Stomach (tissue), 4 donors: ENCODE measurements at regions not wholly inside any gene's neighbourhood (a gene's known extent, or its start where the extent isn't known, plus 50 kb on each side); places are given as distances from the start of the nearest gene placed in this dataset.

Experiments
- EP300 ChIP-seq: sonication (generic); formaldehyde crosslinking; IDR thresholded peaks from one replicate; pipeline ENCODE4 v1.6.1; 2017; ENCODE audit warnings: antibody characterized with exemption
- POLR2AphosphoS5 ChIP-seq, 3 donors: sonication (generic); formaldehyde crosslinking; IDR thresholded peaks; one replicate each; pipeline ENCODE4 v1.6.1; 2016; ENCODE audit warnings: antibody characterized with exemption in 3 of 3
- TF ChIP-seq, protein P1 (sequence below), 7 experiments: fragments of 450-650 bp in 4 of 7; fragments of 200-600 bp in 3 of 7; sonication (generic) in 3 of 7; IDR thresholded peaks; one replicate each; pipeline ENCODE4 v1.5.1; 2016 to 2019; ENCODE audit warnings: antibody characterized with exemption in 7 of 7, control low read depth in 2 of 7, mild to moderate bottlenecking in 1 of 7

- no peak for TF ChIP-seq POLR2AphosphoS5 (IDR thresholded peaks at IDR 0.05)
- TF ChIP-seq, protein P1, sequence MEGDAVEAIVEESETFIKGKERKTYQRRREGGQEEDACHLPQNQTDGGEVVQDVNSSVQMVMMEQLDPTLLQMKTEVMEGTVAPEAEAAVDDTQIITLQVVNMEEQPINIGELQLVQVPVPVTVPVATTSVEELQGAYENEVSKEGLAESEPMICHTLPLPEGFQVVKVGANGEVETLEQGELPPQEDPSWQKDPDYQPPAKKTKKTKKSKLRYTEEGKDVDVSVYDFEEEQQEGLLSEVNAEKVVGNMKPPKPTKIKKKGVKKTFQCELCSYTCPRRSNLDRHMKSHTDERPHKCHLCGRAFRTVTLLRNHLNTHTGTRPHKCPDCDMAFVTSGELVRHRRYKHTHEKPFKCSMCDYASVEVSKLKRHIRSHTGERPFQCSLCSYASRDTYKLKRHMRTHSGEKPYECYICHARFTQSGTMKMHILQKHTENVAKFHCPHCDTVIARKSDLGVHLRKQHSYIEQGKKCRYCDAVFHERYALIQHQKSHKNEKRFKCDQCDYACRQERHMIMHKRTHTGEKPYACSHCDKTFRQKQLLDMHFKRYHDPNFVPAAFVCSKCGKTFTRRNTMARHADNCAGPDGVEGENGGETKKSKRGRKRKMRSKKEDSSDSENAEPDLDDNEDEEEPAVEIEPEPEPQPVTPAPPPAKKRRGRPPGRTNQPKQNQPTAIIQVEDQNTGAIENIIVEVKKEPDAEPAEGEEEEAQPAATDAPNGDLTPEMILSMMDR (IDR thresholded peaks at IDR 0.05), result no peak
- no peak for TF ChIP-seq EP300
Measured at GRCh38 chr7:156168434-156168833, 356.2 kb upstream of the SHH start.
